Thyroid gland (tissue), 4 donors: ENCODE measurements at regions not wholly inside any gene's neighbourhood (a gene's known extent, or its start where the extent isn't known, plus 50 kb on each side); places are given as distances from the start of the nearest gene placed in this dataset.

ENCODE experiments used
- POLR2A ChIP-seq, 2 donors: fragments of 450-650 bp; IDR thresholded peaks; one replicate each; pipeline ENCODE4 v1.6.1; 2017; ENCODE audit warnings: antibody characterized with exemption in 2 of 2, mild to moderate bottlenecking in 2 of 2, moderate library complexity in 1 of 2
- TF ChIP-seq, protein P1 (sequence below), 6 experiments: fragments of 200-600 bp in 3 of 6; fragments of 450-650 bp in 3 of 6; sonication (generic) in 3 of 6; IDR thresholded peaks; one replicate each; pipeline ENCODE4 v1.5.1; 2016 to 2019; ENCODE audit warnings: antibody characterized with exemption in 6 of 6, mild to moderate bottlenecking in 2 of 6, inconsistent platforms in 1 of 6, moderate library complexity in 1 of 6

DNA sequence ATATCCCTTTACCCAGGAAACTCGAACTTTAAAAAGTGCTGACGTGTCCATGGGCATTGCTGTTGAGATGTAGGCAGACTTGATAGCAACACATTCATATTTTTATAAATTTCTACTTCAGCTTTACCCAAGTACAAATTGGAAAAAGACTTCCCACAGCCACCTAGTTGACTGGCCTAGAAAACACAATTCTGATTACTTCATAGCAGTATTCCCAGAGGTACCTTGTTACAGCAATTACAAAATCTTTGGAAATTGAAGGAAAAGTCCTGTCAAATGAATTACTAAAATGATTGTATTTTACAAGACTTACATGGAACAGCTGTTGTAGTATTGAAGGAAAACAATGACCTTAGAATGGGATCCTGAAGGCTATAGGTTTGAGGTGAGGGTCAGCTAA, 130.7 kb upstream of the NREP start:
- TF ChIP-seq, protein P1, sequence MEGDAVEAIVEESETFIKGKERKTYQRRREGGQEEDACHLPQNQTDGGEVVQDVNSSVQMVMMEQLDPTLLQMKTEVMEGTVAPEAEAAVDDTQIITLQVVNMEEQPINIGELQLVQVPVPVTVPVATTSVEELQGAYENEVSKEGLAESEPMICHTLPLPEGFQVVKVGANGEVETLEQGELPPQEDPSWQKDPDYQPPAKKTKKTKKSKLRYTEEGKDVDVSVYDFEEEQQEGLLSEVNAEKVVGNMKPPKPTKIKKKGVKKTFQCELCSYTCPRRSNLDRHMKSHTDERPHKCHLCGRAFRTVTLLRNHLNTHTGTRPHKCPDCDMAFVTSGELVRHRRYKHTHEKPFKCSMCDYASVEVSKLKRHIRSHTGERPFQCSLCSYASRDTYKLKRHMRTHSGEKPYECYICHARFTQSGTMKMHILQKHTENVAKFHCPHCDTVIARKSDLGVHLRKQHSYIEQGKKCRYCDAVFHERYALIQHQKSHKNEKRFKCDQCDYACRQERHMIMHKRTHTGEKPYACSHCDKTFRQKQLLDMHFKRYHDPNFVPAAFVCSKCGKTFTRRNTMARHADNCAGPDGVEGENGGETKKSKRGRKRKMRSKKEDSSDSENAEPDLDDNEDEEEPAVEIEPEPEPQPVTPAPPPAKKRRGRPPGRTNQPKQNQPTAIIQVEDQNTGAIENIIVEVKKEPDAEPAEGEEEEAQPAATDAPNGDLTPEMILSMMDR (IDR thresholded peaks at IDR 0.05) = no peak
- TF ChIP-seq POLR2A (IDR thresholded peaks at IDR 0.05) = no peak
